Natural killer cell (primary cell): ENCODE measurements at regions not wholly inside any gene's neighbourhood (a gene's known extent, or its start where the extent isn't known, plus 50 kb on each side); places are given as distances from the start of the nearest gene placed in this dataset.
"Not testable (repeated sequence)": the region's sequence is repeated elsewhere in the genome, so short reads cannot be mapped to it uniquely, and the experiment has no call there.

ENCODE experiments used
- ATAC-seq, 3 donors: fragments of 150-1000 bp in 2 of 3; fragments of 200-7000 bp in 1 of 3; cut with Tn5 transposase; 1 replicate in 1 of 3; 2 replicates in 2 of 3; pipeline ENCODE4 v1.10.0; 2021; ENCODE audit warnings: mild to moderate bottlenecking in 2 of 3, moderate library complexity in 2 of 3
- DNase-seq, 2 donors: peaks; one replicate each; pipeline versions ENCODE4 v3.0.0 to v3.0.0-alpha.2; 2013 to 2021; ENCODE audit warnings: mixed read lengths in 1 of 2
- H3K27ac ChIP-seq: one replicate; pipeline ENCODE4 v1.5.1; 2013; ENCODE audit warnings: mild to moderate bottlenecking, low read length
- H3K27me3 ChIP-seq: one replicate; pipeline ENCODE4 v1.6.1; 2013; ENCODE audit warnings: low read length; ENCODE audit not compliant: control insufficient read depth, insufficient read depth
- H3K36me3 ChIP-seq: one replicate; pipeline ENCODE4 v1.6.1; 2013; ENCODE audit warnings: low read length; ENCODE audit not compliant: control insufficient read depth, insufficient read depth
- H3K4me1 ChIP-seq: one replicate; pipeline ENCODE4 v1.6.1; 2013; ENCODE audit warnings: low read length; ENCODE audit not compliant: control insufficient read depth, insufficient read depth
- H3K4me3 ChIP-seq: one replicate; pipeline ENCODE4 v1.5.1; 2013; ENCODE audit warnings: low read length
- H3K9me3 ChIP-seq: one replicate; pipeline ENCODE4 v1.6.1; 2013; ENCODE audit warnings: low read length; ENCODE audit not compliant: control insufficient read depth, insufficient read depth
- H3K27ac Mint-ChIP-seq, 2 donors: one replicate each; pipeline ENCODE4 v1.8.0; 2022; ENCODE audit warnings: mild to moderate bottlenecking in 2 of 2, mixed read lengths in 2 of 2, moderate library complexity in 1 of 2
- H3K27me3 Mint-ChIP-seq, 2 donors: one replicate each; pipeline ENCODE4 v1.8.0; 2022; ENCODE audit warnings: low read depth in 2 of 2, mixed read lengths in 2 of 2
- H3K36me3 Mint-ChIP-seq: one replicate; pipeline ENCODE4 v1.8.0; 2022; ENCODE audit warnings: mixed read lengths
- H3K4me1 Mint-ChIP-seq, 2 donors: one replicate each; pipeline ENCODE4 v1.8.0; 2022; ENCODE audit warnings: mixed read lengths in 2 of 2
- H3K4me3 Mint-ChIP-seq: one replicate; pipeline ENCODE4 v1.8.0; 2022; ENCODE audit warnings: mild to moderate bottlenecking, moderate library complexity, mixed read lengths
- H3K9me3 Mint-ChIP-seq, 2 donors: one replicate each; pipeline ENCODE4 v1.8.0; 2022; ENCODE audit warnings: mixed read lengths in 2 of 2
- CTCF ChIP-seq: fragments of 200-600 bp; IDR thresholded peaks from one replicate; pipeline ENCODE4 v1.8.0; 2022; ENCODE audit warnings: antibody characterized with exemption
- WGBS: methylation state at CpG from one replicate; pipeline ENCODE4 v1.1.7; 2013; ENCODE audit warnings: missing lambda C conversion rate; ENCODE audit not compliant: insufficient coverage; 5-methylcytosine and 5-hydroxymethylcytosine counted together
- intact Hi-C: fragments of 100-400 bp; cut with micrococcal nuclease; formaldehyde crosslinking; loops from one replicate; pipeline ENCODE4 v1.14.2; 2022

GRCh38 chr20:47977789-47978252 is 192.5 kb upstream of the SULF2 start:
- H3K27ac Mint-ChIP-seq, H3K9me3 Mint-ChIP-seq, ATAC-seq, DNase-seq, H3K27ac ChIP-seq, H3K4me3 Mint-ChIP-seq, H3K27me3 ChIP-seq, H3K9me3 ChIP-seq, H3K36me3 ChIP-seq, intact Hi-C loops, H3K4me1 Mint-ChIP-seq, H3K4me3 ChIP-seq, H3K36me3 Mint-ChIP-seq, H3K4me1 ChIP-seq: not testable (repeated sequence)
- WGBS: 87% methylated on average over 8 of the region's 8 CpGs
- H3K27me3 Mint-ChIP-seq: peaks cover 11 to 27% of the 10 kb centered on the region in 2 donors

- H3K27me3 ChIP-seq, H3K9me3 Mint-ChIP-seq, H3K36me3 ChIP-seq, H3K36me3 Mint-ChIP-seq, intact Hi-C loops, H3K4me3 ChIP-seq, H3K27ac ChIP-seq, ATAC-seq, H3K27ac Mint-ChIP-seq, DNase-seq, H3K9me3 ChIP-seq, H3K4me3 Mint-ChIP-seq, H3K4me1 ChIP-seq, H3K4me1 Mint-ChIP-seq: not testable (repeated sequence)
- peaks cover 8 to 24% of the 10 kb centered on the region in 2 donors for H3K27me3 Mint-ChIP-seq
- WGBS: 86% methylated on average over 19 of the region's 20 CpGs
These were observed 191.9 kb upstream of the SULF2 start for GRCh38 chr20:47977017-47977788.

GRCh38 chr20:47974234-47974878 is 189.1 kb upstream of the SULF2 start:
- Histone ChIP-seq H3K4me1 (no peaks in the 10 kb centered on the region), H3K27ac (no peak overlapping the region), H3K36me3 (no peaks in the 10 kb centered on the region), H3K4me3 (no peak overlapping the region), H3K27me3 (no peaks in the 10 kb centered on the region), H3K9me3 (no peaks in the 10 kb centered on the region)
- intact Hi-C loops: no loop called here
- no peak for ATAC-seq
- no peak overlapping the region for H3K4me3 Mint-ChIP-seq
- no peak for DNase-seq
- TF ChIP-seq CTCF: no peak
- H3K9me3 Mint-ChIP-seq: no peaks in the 10 kb centered on the region
- peaks cover 13% of the 10 kb centered on the region in 2 donors for H3K27me3 Mint-ChIP-seq
- WGBS: 88% methylated on average over 7 of the region's 8 CpGs
- no peak overlapping the region for H3K27ac Mint-ChIP-seq
- no peaks in the 10 kb centered on the region for H3K36me3 Mint-ChIP-seq
- H3K4me1 Mint-ChIP-seq: no peaks in the 10 kb centered on the region

GRCh38 chr20:47973519-47974233 is 188.4 kb upstream of the SULF2 start:
- Histone ChIP-seq H3K27me3 (no peaks in the 10 kb centered on the region), H3K4me3 (no peak overlapping the region), H3K9me3 (no peaks in the 10 kb centered on the region), H3K4me1 (no peaks in the 10 kb centered on the region), H3K36me3 (no peaks in the 10 kb centered on the region), H3K27ac (no peak overlapping the region)
- WGBS: 82% methylated on average over 24 of the region's 26 CpGs
- Mint-ChIP-seq H3K27ac (no peak overlapping the region), H3K27me3 (peaks cover 6 to 13% of the 10 kb centered on the region in 2 donors), H3K36me3 (no peaks in the 10 kb centered on the region), H3K4me1 (no peaks in the 10 kb centered on the region), H3K4me3 (no peak overlapping the region), H3K9me3 (no peaks in the 10 kb centered on the region)
- TF ChIP-seq CTCF: no peak
- DNase-seq (no peak), ATAC-seq (no peak)
- intact Hi-C loops: no loop called here
